ENCODE measurements at regions not wholly inside any gene's neighbourhood (a gene's known extent, or its start where the extent isn't known, plus 50 kb on each side); places are given as distances from the start of the nearest gene placed in this dataset.

DNA sequence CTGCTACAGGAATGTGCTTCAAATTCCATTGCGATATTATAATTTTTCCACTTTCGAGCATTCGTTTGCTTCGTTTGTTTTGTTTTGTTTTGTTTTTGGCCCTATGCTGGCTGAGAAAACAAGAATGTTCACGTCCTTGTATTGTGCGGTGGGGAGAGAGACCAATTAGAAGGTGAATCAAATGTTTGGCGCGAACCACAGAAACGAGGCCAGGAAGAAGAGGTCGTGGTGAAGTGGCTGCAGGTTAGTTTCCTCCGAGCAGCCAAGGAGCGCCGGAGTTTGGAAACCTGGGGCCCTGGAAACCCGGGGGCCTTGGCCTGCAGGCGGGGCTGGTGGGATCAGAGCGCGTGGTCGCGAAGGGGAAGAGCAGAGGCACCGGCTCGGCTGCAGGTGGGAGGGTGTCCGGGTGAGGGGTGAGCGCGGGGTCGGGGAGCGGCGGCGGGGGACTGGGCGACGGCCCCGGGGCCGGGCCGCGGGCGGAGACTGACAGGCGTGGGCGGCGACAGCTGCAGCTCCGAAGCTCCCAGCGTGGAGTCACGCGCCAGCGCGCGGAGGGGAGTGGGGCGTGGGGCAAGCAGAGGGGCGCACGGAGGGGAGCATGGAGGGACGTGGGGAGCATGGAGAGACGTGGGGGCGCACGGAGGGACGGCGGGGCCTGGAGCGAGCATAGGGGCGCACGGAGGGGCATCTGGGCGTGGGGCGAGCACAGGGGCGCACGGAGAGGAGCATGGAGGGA is 141.5 kb upstream of the PDE10A start:
- no peak for TF ChIP-seq EZH2phosphoT487 (conservative IDR thresholded peaks at IDR 0.05; ENCODE audit: low read length)
- TF ChIP-seq, protein P1, sequence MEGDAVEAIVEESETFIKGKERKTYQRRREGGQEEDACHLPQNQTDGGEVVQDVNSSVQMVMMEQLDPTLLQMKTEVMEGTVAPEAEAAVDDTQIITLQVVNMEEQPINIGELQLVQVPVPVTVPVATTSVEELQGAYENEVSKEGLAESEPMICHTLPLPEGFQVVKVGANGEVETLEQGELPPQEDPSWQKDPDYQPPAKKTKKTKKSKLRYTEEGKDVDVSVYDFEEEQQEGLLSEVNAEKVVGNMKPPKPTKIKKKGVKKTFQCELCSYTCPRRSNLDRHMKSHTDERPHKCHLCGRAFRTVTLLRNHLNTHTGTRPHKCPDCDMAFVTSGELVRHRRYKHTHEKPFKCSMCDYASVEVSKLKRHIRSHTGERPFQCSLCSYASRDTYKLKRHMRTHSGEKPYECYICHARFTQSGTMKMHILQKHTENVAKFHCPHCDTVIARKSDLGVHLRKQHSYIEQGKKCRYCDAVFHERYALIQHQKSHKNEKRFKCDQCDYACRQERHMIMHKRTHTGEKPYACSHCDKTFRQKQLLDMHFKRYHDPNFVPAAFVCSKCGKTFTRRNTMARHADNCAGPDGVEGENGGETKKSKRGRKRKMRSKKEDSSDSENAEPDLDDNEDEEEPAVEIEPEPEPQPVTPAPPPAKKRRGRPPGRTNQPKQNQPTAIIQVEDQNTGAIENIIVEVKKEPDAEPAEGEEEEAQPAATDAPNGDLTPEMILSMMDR (IDR thresholded peaks at IDR 0.05; ENCODE audit: insufficient read depth, low read length, poor library complexity, severe bottlenecking) = no peak

All from SU-DHL-6 (cell line).